Upper lobe of left lung (tissue), 6 donors: ENCODE measurements at regions not wholly inside any gene's neighbourhood (a gene's known extent, or its start where the extent isn't known, plus 50 kb on each side); places are given as distances from the start of the nearest gene placed in this dataset.

Experiments
- ATAC-seq, 2 donors: fragments of 200-7000 bp; cut with Tn5 transposase; one replicate each; pipeline ENCODE4 v1.9.1; 2022; ENCODE audit warnings: mild to moderate bottlenecking in 2 of 2, moderate library complexity in 2 of 2; ENCODE audit not compliant: low FRiP score in 2 of 2
- DNase-seq, 2 donors: peaks; one replicate each; pipeline ENCODE4 v3.0.0-alpha.2; 2019 to 2020
- H3K27ac ChIP-seq, 4 donors: fragments of 200-600 bp; sonication (generic); one replicate each; pipeline ENCODE4 v1.5.1; 2016 to 2019
- H3K27me3 ChIP-seq, 4 donors: fragments of 200-600 bp; sonication (generic); one replicate each; pipeline ENCODE4 v1.5.1; 2017 to 2019
- H3K36me3 ChIP-seq, 4 donors: fragments of 200-600 bp; sonication (generic); one replicate each; pipeline ENCODE4 v1.5.1; 2016 to 2019
- H3K4me1 ChIP-seq, 4 donors: fragments of 200-600 bp; sonication (generic); one replicate each; pipeline ENCODE4 v1.5.1; 2018 to 2019
- H3K4me3 ChIP-seq, 4 donors: fragments of 200-600 bp; sonication (generic); one replicate each; pipeline ENCODE4 v1.5.1; 2017 to 2019; ENCODE audit warnings: mild to moderate bottlenecking in 2 of 4, moderate library complexity in 1 of 4
- H3K9me3 ChIP-seq, 4 donors: fragments of 200-600 bp; sonication (generic); one replicate each; pipeline ENCODE4 v1.5.1; 2018 to 2019
- EP300 ChIP-seq, 4 donors: sonication (generic); formaldehyde crosslinking; IDR thresholded peaks; one replicate each; pipeline ENCODE4 v1.5.1; 2017; ENCODE audit warnings: antibody characterized with exemption in 4 of 4, control low read depth in 2 of 4
- POLR2A ChIP-seq, 4 donors: fragments of 450-650 bp; IDR thresholded peaks; one replicate each; pipeline ENCODE4 v1.5.1; 2016 to 2017; ENCODE audit warnings: antibody characterized with exemption in 4 of 4, mild to moderate bottlenecking in 2 of 4
- POLR2AphosphoS5 ChIP-seq, 2 donors: sonication (generic); formaldehyde crosslinking; IDR thresholded peaks; one replicate each; pipeline ENCODE4 v1.5.1; 2017; ENCODE audit warnings: antibody characterized with exemption in 2 of 2
- WGBS, 2 donors: methylation state at CpG; one replicate each; pipeline ENCODE4 v1.1.5; 2017 to 2018; 5-methylcytosine and 5-hydroxymethylcytosine counted together
- TF ChIP-seq, protein P1 (sequence below), 6 experiments: fragments of 450-650 bp in 4 of 6; fragments of 200-600 bp in 2 of 6; sonication (generic) in 2 of 6; IDR thresholded peaks; one replicate each; pipeline ENCODE4 v1.5.1; 2016 to 2019; ENCODE audit warnings: antibody characterized with exemption in 6 of 6
- donor health status: DM: no; HTN: no; CAD: no; lungs with moderate emphysema.
- donor health status: DM: no; HTN: yes; CAD: no; lungs with severe emphysema.

- DNase-seq = no peak
- WGBS, 2 donors = 0 to 100% methylated on average over 1 of the region's 1 CpG
These were observed 136.1 kb downstream of the ZFP36L2 start for GRCh38 chr2:43090317-43090716.

DNA sequence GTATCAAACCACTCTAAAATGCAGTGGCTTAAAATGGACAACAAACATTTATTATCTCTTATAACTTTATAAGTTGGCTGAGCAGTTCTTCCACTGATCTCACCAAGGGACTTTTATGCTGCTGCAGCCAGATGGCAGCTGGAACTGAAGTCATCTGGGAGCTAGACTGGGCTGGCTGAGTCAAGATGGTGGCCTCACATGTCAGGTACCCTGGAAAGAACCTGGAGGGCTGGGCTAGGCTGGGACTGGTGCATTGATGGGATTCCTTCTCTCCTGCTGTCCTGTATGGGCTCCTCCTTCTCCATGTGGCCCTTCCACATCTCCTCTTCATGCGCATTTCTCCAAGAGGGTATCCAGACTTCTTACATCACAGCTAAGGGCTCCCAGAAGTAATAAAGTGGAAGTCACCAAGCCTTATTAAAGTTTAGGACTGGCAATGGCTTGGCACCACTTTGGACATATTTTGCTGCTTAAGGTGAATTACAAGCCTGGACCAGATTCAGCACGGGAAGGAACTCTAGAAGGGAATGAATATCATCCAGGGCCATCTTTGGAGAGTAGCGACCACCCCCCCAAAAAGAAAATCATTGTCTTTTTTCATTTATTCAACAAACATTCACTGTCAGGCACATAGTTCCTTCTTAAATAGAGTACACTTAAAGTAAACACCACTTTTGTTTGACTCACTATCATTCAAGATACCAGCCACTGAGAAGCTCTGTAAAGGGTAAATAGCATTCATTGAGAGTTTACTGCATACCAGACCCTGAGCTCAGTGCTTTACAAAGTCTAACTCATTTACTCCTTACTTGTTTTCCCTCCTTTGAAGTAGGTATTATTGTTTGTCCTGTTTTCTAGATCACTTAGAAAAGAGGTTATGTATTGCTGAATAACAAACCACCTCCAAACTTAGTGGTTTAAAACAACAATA lies 138.0 kb downstream of the ZFP36L2 start:
- TF ChIP-seq EP300 (IDR thresholded peaks at IDR 0.05) (no peak), POLR2A (IDR thresholded peaks at IDR 0.05) (no peak), POLR2AphosphoS5 (IDR thresholded peaks at IDR 0.05) (no peak)
- TF ChIP-seq, protein P1, sequence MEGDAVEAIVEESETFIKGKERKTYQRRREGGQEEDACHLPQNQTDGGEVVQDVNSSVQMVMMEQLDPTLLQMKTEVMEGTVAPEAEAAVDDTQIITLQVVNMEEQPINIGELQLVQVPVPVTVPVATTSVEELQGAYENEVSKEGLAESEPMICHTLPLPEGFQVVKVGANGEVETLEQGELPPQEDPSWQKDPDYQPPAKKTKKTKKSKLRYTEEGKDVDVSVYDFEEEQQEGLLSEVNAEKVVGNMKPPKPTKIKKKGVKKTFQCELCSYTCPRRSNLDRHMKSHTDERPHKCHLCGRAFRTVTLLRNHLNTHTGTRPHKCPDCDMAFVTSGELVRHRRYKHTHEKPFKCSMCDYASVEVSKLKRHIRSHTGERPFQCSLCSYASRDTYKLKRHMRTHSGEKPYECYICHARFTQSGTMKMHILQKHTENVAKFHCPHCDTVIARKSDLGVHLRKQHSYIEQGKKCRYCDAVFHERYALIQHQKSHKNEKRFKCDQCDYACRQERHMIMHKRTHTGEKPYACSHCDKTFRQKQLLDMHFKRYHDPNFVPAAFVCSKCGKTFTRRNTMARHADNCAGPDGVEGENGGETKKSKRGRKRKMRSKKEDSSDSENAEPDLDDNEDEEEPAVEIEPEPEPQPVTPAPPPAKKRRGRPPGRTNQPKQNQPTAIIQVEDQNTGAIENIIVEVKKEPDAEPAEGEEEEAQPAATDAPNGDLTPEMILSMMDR (IDR thresholded peaks at IDR 0.05) = no peak
- WGBS, 2 donors = 85 to 86% methylated on average over 3 of the region's 3 CpGs
- H3K4me1 ChIP-seq = peaks cover 40 to 55% (median 41%) of the 10 kb centered on the region in 4 donors
- H3K36me3 ChIP-seq = no peaks in the 10 kb centered on the region
- H3K4me3 ChIP-seq = no peak overlapping the region
- H3K27me3 ChIP-seq = no peaks in the 10 kb centered on the region
- no peak for DNase-seq
- H3K27ac ChIP-seq = peak overlapping the region; percentile 37 to 90 (median 88)
- ATAC-seq = no peak
- no peaks in the 10 kb centered on the region for H3K9me3 ChIP-seq

More at GRCh38 chr2:43090317-43090716, 136.1 kb downstream of the ZFP36L2 start:
- no peak for ATAC-seq
- Histone ChIP-seq H3K27me3 (no peaks in the 10 kb centered on the region), H3K27ac (no peak overlapping the region), H3K4me1 (peaks cover 21 to 36% (median 22%) of the 10 kb centered on the region in 4 donors), H3K4me3 (no peak overlapping the region), H3K36me3 (no peaks in the 10 kb centered on the region), H3K9me3 (no peaks in the 10 kb centered on the region)
- TF ChIP-seq POLR2A (IDR thresholded peaks at IDR 0.05) (no peak), EP300 (IDR thresholded peaks at IDR 0.05) (no peak), POLR2AphosphoS5 (IDR thresholded peaks at IDR 0.05) (no peak)
- TF ChIP-seq, protein P1 (IDR thresholded peaks at IDR 0.05) = no peak

GRCh38 chr2:43087413-43087812 lies 139.0 kb downstream of the ZFP36L2 start:
- no peak for DNase-seq
- no peak overlapping the region for H3K4me3 ChIP-seq
- H3K27me3 ChIP-seq = no peaks in the 10 kb centered on the region
- H3K27ac ChIP-seq = peak overlapping the region; percentile 86 to 90 (median 88)
- no peaks in the 10 kb centered on the region for H3K9me3 ChIP-seq
- H3K4me1 ChIP-seq = peaks cover 50 to 64% (median 51%) of the 10 kb centered on the region in 4 donors
- no peak for ATAC-seq
- H3K36me3 ChIP-seq = no peaks in the 10 kb centered on the region
- TF ChIP-seq POLR2A (IDR thresholded peaks at IDR 0.05) (no peak), POLR2AphosphoS5 (IDR thresholded peaks at IDR 0.05) (no peak), EP300 (IDR thresholded peaks at IDR 0.05) (no peak)
- TF ChIP-seq, protein P1 (IDR thresholded peaks at IDR 0.05) = no peak
- 86 to 89% methylated on average over 3 of the region's 3 CpGs for WGBS, 2 donors

- H3K36me3 ChIP-seq = no peaks in the 10 kb centered on the region
These were observed 139.8 kb downstream of the ZFP36L2 start for GRCh38 chr2:43086451-43087221.

More at GRCh38 chr2:43086451-43087221, 139.8 kb downstream of the ZFP36L2 start:
- no peaks in the 10 kb centered on the region for H3K9me3 ChIP-seq
- ATAC-seq (peak; percentile 83 to 90), DNase-seq (peak in 1 of 2 donors; percentile 37)
- H3K27ac ChIP-seq = peak overlapping the region; percentile 86 to 90 (median 88)
- no peaks in the 10 kb centered on the region for H3K27me3 ChIP-seq
- peaks cover 57 to 72% (median 58%) of the 10 kb centered on the region in 4 donors for H3K4me1 ChIP-seq
- H3K4me3 ChIP-seq = no peak overlapping the region
- TF ChIP-seq, protein P1 (IDR thresholded peaks at IDR 0.05) = no peak
- TF ChIP-seq POLR2AphosphoS5 (IDR thresholded peaks at IDR 0.05) (peak; percentile 71 to 87), EP300 (IDR thresholded peaks at IDR 0.05) (peak in 3 of 4 donors; percentile 16 to 84 (median 70)), POLR2A (IDR thresholded peaks at IDR 0.05) (peak in 1 of 4 donors; percentile 16)
- 46 to 65% methylated on average over 13 of the region's 14 CpGs for WGBS, 2 donors
